GM10266 (cell line): ENCODE measurements at regions not wholly inside any gene's neighbourhood (a gene's known extent, or its start where the extent isn't known, plus 50 kb on each side); places are given as distances from the start of the nearest gene placed in this dataset.

ENCODE experiments used
- DNase-seq: peaks from one replicate; pipeline ENCODE4 v3.0.0; 2012; ENCODE audit errors: extremely low spot score
- CTCF ChIP-seq: IDR thresholded peaks from 2 replicates; pipeline ENCODE4 v1.5.1; 2012; ENCODE audit warnings: mild to moderate bottlenecking, low read depth; ENCODE audit not compliant: control insufficient read depth, insufficient read depth; ENCODE audit errors: missing control alignments

GRCh38 chr10:80750268-80750667, 212.6 kb downstream of the SH2D4B start:
- no peak for TF ChIP-seq CTCF
- no peak for DNase-seq

GRCh38 chr10:80751940-80752339, 214.2 kb downstream of the SH2D4B start:
- no peak for DNase-seq
- no peak for TF ChIP-seq CTCF

- no peak for TF ChIP-seq CTCF
- DNase-seq, result no peak
These were observed 215.9 kb downstream of the SH2D4B start for GRCh38 chr10:80753612-80754011.

- no peak for TF ChIP-seq CTCF
- DNase-seq, result no peak
These were observed 218.2 kb downstream of the SH2D4B start for GRCh38 chr10:80755893-80756292.

- TF ChIP-seq CTCF, result no peak
- DNase-seq, result no peak
These were observed 222.0 kb downstream of the SH2D4B start for GRCh38 chr10:80759693-80760092.

- no peak for TF ChIP-seq CTCF
- peak; percentile 5 for DNase-seq
These were observed 223.2 kb downstream of the SH2D4B start for GRCh38 chr10:80760914-80761371.

- no peak for DNase-seq
- no peak for TF ChIP-seq CTCF
These were observed 230.3 kb downstream of the SH2D4B start for GRCh38 chr10:80767963-80768362.
